HCT116 (cell line): ENCODE measurements at regions not wholly inside any gene's neighbourhood (a gene's known extent, or its start where the extent isn't known, plus 50 kb on each side); places are given as distances from the start of the nearest gene placed in this dataset.

Source experiments
- ATAC-seq: fragments of 200-7000 bp; cut with Tn5 transposase; 2 replicates; pipeline ENCODE4 v1.9.1; 2020; ENCODE audit warnings: mild to moderate bottlenecking, moderate library complexity
- BruUV-seq: library from RNA; stranded (reverse); fragments of 400-500 nt; replicated peaks from 2 replicates; lab custom pipeline; 2021; lab: Mats Ljungman, UMichigan
- CTCF ChIA-PET: fragments of 300-600 bp; sonication (Branson Sonifier 250); formaldehyde crosslinking; loops from one replicate; lab custom pipeline; 2021; ENCODE audit warnings: antibody characterized with exemption; lab: Charles Lee
- POLR2A ChIA-PET: fragments of 300-600, 350-600 bp; sonication (Branson Sonifier 250); formaldehyde crosslinking; loops from one replicate; lab custom pipeline; 2021; ENCODE audit warnings: antibody characterized with exemption; lab: Charles Lee
- RAD21 ChIA-PET, 2 experiments: fragments of 300-600 bp; sonication (Branson Sonifier 250); formaldehyde crosslinking; loops; one replicate each; lab custom pipeline; 2023; ENCODE audit warnings: low total read pairs in 2 of 2; ENCODE audit not compliant: uncharacterized antibody in 2 of 2, unreplicated experiment in 2 of 2, low non-redundant PET in 1 of 2; lab: Charles Lee
- DNase-seq: peaks from one replicate; pipeline ENCODE4 v3.0.0-alpha.2; 2010; ENCODE audit warnings: low read depth, low spot score
- H2AFZ ChIP-seq: fragments of 200-600 bp; shearing (Covaris generic), sonication (generic); 2 replicates; pipeline ENCODE4 v1.6.1; 2017; ENCODE audit warnings: low read depth, mixed run types, mixed read lengths, antibody characterized with exemption, low read length; ENCODE audit not compliant: poor library complexity, severe bottlenecking
- H3K27ac ChIP-seq: 2 replicates; pipeline ENCODE4 v1.5.1; 2012; ENCODE audit warnings: low read depth, low read length
- H3K27me3 ChIP-seq: fragments of 200-600 bp; sonication (generic); 2 replicates; pipeline ENCODE4 v1.6.1; 2016; ENCODE audit warnings: mixed run types, low read length, mixed read lengths; ENCODE audit not compliant: insufficient read depth
- H3K36me3 ChIP-seq, 2 experiments: fragments of 200-500 bp in 1 of 2; fragments of 200-600 bp in 1 of 2; sonication (Bioruptor generic) in 1 of 2; sonication (generic) in 1 of 2; 2 replicates each; pipeline versions ENCODE4 v1.5.1 to v1.6.1; 2014 to 2016; ENCODE audit warnings: low read length in 2 of 2, inconsistent platforms in 1 of 2, mixed read lengths in 1 of 2, mixed run types in 1 of 2; ENCODE audit not compliant: insufficient read depth in 2 of 2, control insufficient read depth in 1 of 2
- H3K4me1 ChIP-seq, 2 experiments: fragments of 200-600 bp in 1 of 2; sonication (generic) in 1 of 2; 2 replicates each; pipeline versions ENCODE4 v1.5.1 to v1.6.1; 2012 to 2017; ENCODE audit warnings: low read length in 2 of 2, inconsistent platforms in 1 of 2, mild to moderate bottlenecking in 1 of 2, mixed read lengths in 1 of 2, mixed run types in 1 of 2, moderate library complexity in 1 of 2; ENCODE audit not compliant: insufficient read depth in 2 of 2, control insufficient read depth in 1 of 2
- H3K4me2 ChIP-seq: fragments of 200-600 bp; sonication (generic); 2 replicates; pipeline ENCODE4 v1.6.1; 2017; ENCODE audit warnings: mixed run types, low read length, mixed read lengths
- H3K4me3 ChIP-seq, 2 experiments: fragments of 200-600 bp in 1 of 2; sonication (generic) in 1 of 2; replicated peaks in 1 of 2; 2 replicates each; pipeline ENCODE4 v1.5.1; 2011 to 2016; ENCODE audit warnings: low read length in 2 of 2, control low read depth in 1 of 2, low read depth in 1 of 2, mild to moderate bottlenecking in 1 of 2, mixed read lengths in 1 of 2, mixed run types in 1 of 2
- H3K79me2 ChIP-seq: fragments of 200-600 bp; sonication (generic); 2 replicates; pipeline ENCODE4 v1.6.1; 2017; ENCODE audit warnings: mild to moderate bottlenecking, mixed run types, low read length, moderate library complexity, mixed read lengths; ENCODE audit not compliant: insufficient read depth
- H3K9ac ChIP-seq: fragments of 200-600 bp; sonication (generic); 2 replicates; pipeline ENCODE4 v1.6.1; 2016; ENCODE audit warnings: low read length, mixed read lengths
- H3K9me2 ChIP-seq: fragments of 200-600 bp; sonication (generic), shearing (Covaris generic); 2 replicates; pipeline ENCODE4 v1.6.1; 2017; ENCODE audit warnings: mixed run types, mild to moderate bottlenecking, moderate library complexity; ENCODE audit not compliant: insufficient read depth
- H3K9me3 ChIP-seq, 2 experiments: fragments of 200-500 bp in 1 of 2; fragments of 200-600 bp in 1 of 2; sonication (Bioruptor generic) in 1 of 2; sonication (generic) in 1 of 2; 2 replicates each; pipeline ENCODE4 v1.6.1; 2014 to 2017; ENCODE audit warnings: low read length in 2 of 2, mixed read lengths in 2 of 2, inconsistent platforms in 1 of 2, low read depth in 1 of 2, mild to moderate bottlenecking in 1 of 2, mixed run types in 1 of 2, moderate library complexity in 1 of 2; ENCODE audit not compliant: control insufficient read depth in 1 of 2, insufficient read depth in 1 of 2
- H4K20me1 ChIP-seq: fragments of 200-600 bp; sonication (generic), shearing (Covaris generic); 2 replicates; pipeline ENCODE4 v1.6.1; 2017; ENCODE audit warnings: mixed run types, mild to moderate bottlenecking, moderate library complexity; ENCODE audit not compliant: insufficient read depth
- CBX3 ChIP-seq: IDR thresholded peaks from 2 replicates; pipeline ENCODE4 v1.6.1; 2012; ENCODE audit warnings: low read depth
- CEBPB ChIP-seq: IDR thresholded peaks from 2 replicates; pipeline ENCODE4 v1.6.1; 2012; ENCODE audit warnings: low read depth
- EGR1 ChIP-seq: IDR thresholded peaks from 2 replicates; pipeline ENCODE4 v1.6.1; 2012; ENCODE audit warnings: low read depth
- EZH2 ChIP-seq: fragments of 200-600 bp; sonication (generic); IDR thresholded peaks from 2 replicates; pipeline ENCODE4 v1.6.1; 2017; ENCODE audit warnings: antibody characterized with exemption, mixed run types
- EZH2phosphoT487 ChIP-seq: fragments of 200-600 bp; IDR thresholded peaks from 2 replicates; pipeline ENCODE4 v1.6.1; 2018; ENCODE audit warnings: antibody characterized with exemption, borderline replicate concordance
- FOSL1 ChIP-seq: IDR thresholded peaks from 2 replicates; pipeline ENCODE4 v1.6.1; 2012; ENCODE audit warnings: low read depth
- JUND ChIP-seq: IDR thresholded peaks from 2 replicates; pipeline ENCODE4 v1.6.1; 2012
- RAD21 ChIP-seq: IDR thresholded peaks from 2 replicates; pipeline ENCODE4 v1.6.1; 2012; ENCODE audit warnings: low read depth, mild to moderate bottlenecking
- TCF7L2 ChIP-seq: IDR thresholded peaks from 2 replicates; pipeline ENCODE4 v1.7.0; 2011; ENCODE audit warnings: borderline replicate concordance, inconsistent platforms; ENCODE audit not compliant: insufficient read depth, insufficient read length; ENCODE audit errors: extremely low read depth
- YY1 ChIP-seq: IDR thresholded peaks from 2 replicates; pipeline ENCODE4 v1.6.1; 2011; ENCODE audit warnings: low read length, low read depth, moderate library complexity, mild to moderate bottlenecking; ENCODE audit not compliant: insufficient replicate concordance; ENCODE audit errors: extremely low read depth
- ZFX ChIP-seq: fragments of 450-650 bp; IDR thresholded peaks from 2 replicates; pipeline ENCODE4 v1.6.1; 2017
- ZNF274 ChIP-seq: fragments of 200-500 bp; sonication (Bioruptor generic); IDR thresholded peaks from 2 replicates; pipeline ENCODE4 v1.6.1; 2014; ENCODE audit warnings: mild to moderate bottlenecking, low read depth, low read length, inconsistent platforms
- intact Hi-C: fragments of 100-400 bp; cut with micrococcal nuclease; formaldehyde crosslinking; loops from 2 replicates; pipeline ENCODE4 v1.10.0; 2022
- TF ChIP-seq, protein P1 (sequence below): IDR thresholded peaks from 2 replicates; pipeline ENCODE4 v1.6.1; 2012
- TF ChIP-seq, protein P2 (sequence below), 3 experiments: fragments of 200-600 bp in 1 of 3; sonication (generic) in 1 of 3; IDR thresholded peaks in 2 of 3; conservative IDR thresholded peaks in 1 of 3; 2 replicates each; pipeline ENCODE4 v1.5.1; 2012 to 2017; ENCODE audit warnings: low read depth in 2 of 3, low read length in 2 of 3, antibody characterized with exemption in 1 of 3, borderline replicate concordance in 1 of 3, control low read depth in 1 of 3, mild to moderate bottlenecking in 1 of 3, mixed read lengths in 1 of 3, mixed run types in 1 of 3, moderate library complexity in 1 of 3; ENCODE audit not compliant: insufficient read depth in 1 of 3

DNA sequence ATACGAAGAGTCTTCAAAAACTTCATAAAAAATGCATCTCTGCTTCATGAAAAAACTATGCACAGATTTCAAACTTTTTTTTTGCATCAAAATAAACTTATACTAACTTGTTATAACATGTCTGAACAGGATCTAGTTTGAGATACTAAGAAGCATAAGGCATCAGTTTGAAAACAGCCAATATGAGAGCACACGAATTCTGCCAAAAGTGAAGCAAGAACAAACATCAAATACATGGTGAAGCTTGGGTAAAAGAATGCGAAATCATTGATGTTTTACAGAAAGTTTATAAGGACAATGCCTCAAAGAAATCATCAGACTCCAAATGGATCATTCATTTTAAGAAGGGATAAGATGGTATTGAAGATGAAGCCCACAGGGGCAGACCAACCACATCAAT, 389.1 kb upstream of the TENM4 start:
- BruUV-seq: no TSS peak
- POLR2A ChIA-PET: no interaction called here
- H3K4me3 ChIP-seq: no peak overlapping the region
- no peak overlapping the region for H3K9ac ChIP-seq
- H3K9me3 ChIP-seq: peaks cover 4 to 34% of the 10 kb centered on the region in 2 experiments; a peak in 2 of 4 replicates
- no peaks in the 10 kb centered on the region for H4K20me1 ChIP-seq
- H3K79me2 ChIP-seq: no peaks in the 10 kb centered on the region
- TF ChIP-seq CEBPB: no peak
- no peak for TF ChIP-seq RAD21
- TF ChIP-seq EZH2phosphoT487: no peak
- TF ChIP-seq EGR1: no peak
- TF ChIP-seq CBX3: no peak
- no peak for TF ChIP-seq EZH2
- TF ChIP-seq, protein P1, sequence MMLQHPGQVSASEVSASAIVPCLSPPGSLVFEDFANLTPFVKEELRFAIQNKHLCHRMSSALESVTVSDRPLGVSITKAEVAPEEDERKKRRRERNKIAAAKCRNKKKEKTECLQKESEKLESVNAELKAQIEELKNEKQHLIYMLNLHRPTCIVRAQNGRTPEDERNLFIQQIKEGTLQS: no peak
- no peak for TF ChIP-seq TCF7L2
- TF ChIP-seq, protein P2, sequence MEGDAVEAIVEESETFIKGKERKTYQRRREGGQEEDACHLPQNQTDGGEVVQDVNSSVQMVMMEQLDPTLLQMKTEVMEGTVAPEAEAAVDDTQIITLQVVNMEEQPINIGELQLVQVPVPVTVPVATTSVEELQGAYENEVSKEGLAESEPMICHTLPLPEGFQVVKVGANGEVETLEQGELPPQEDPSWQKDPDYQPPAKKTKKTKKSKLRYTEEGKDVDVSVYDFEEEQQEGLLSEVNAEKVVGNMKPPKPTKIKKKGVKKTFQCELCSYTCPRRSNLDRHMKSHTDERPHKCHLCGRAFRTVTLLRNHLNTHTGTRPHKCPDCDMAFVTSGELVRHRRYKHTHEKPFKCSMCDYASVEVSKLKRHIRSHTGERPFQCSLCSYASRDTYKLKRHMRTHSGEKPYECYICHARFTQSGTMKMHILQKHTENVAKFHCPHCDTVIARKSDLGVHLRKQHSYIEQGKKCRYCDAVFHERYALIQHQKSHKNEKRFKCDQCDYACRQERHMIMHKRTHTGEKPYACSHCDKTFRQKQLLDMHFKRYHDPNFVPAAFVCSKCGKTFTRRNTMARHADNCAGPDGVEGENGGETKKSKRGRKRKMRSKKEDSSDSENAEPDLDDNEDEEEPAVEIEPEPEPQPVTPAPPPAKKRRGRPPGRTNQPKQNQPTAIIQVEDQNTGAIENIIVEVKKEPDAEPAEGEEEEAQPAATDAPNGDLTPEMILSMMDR (IDR thresholded peaks at IDR 0.05 in 2 of 3, conservative IDR thresholded peaks at IDR 0.05 in 1 of 3; ENCODE audit: borderline replicate concordance in 1 of 3, insufficient read depth in 1 of 3, low read depth in 2 of 3, low read length in 2 of 3): no peak
- TF ChIP-seq JUND: no peak
- no peak for TF ChIP-seq YY1
- no peak for TF ChIP-seq ZNF274
- TF ChIP-seq FOSL1: no peak
- no peak for TF ChIP-seq ZFX
- no peaks in the 10 kb centered on the region for H3K9me2 ChIP-seq
- no peaks in the 10 kb centered on the region for H3K27me3 ChIP-seq
- RAD21 ChIA-PET: no interaction called here
- H3K27ac ChIP-seq: no peak overlapping the region
- no peaks in the 10 kb centered on the region for H3K36me3 ChIP-seq
- no peak overlapping the region for H2AFZ ChIP-seq
- H3K4me1 ChIP-seq: no peaks in the 10 kb centered on the region
- no peak overlapping the region for H3K4me2 ChIP-seq
- intact Hi-C loops: no loop called here
- no peak for DNase-seq
- CTCF ChIA-PET: no interaction called here
- ATAC-seq: no peak
